Caco-2 (cell line): ENCODE measurements at regions not wholly inside any gene's neighbourhood (a gene's known extent, or its start where the extent isn't known, plus 50 kb on each side); places are given as distances from the start of the nearest gene placed in this dataset.

Source experiments
- BruUV-seq: library from RNA; stranded (reverse); fragments of 400-500 nt; replicated peaks from 2 replicates; lab custom pipeline; 2021; lab: Mats Ljungman, UMichigan
- CTCF ChIA-PET: fragments of 300-600 bp; sonication (Branson Sonifier 250); formaldehyde crosslinking; loops from one replicate; lab custom pipeline; 2022; ENCODE audit warnings: antibody characterized with exemption; lab: Charles Lee
- POLR2A ChIA-PET: fragments of 300-600 bp; sonication (Branson Sonifier 250); formaldehyde crosslinking; loops from one replicate; lab custom pipeline; 2022; ENCODE audit warnings: antibody characterized with exemption; lab: Charles Lee
- DNase-seq, 2 experiments: peaks; one replicate each; pipeline versions ENCODE4 v3.0.0 to v3.0.0-alpha.2; 2020 to 2022
- H3K27me3 ChIP-seq: replicated peaks from 2 replicates; pipeline ENCODE4 v1.6.0; 2011; ENCODE audit warnings: low read length; ENCODE audit not compliant: control insufficient read depth, insufficient read depth
- H3K36me3 ChIP-seq: 2 replicates; pipeline ENCODE4 v1.5.1; 2011; ENCODE audit warnings: low read length; ENCODE audit not compliant: control insufficient read depth, insufficient read depth
- H3K4me1 ChIP-seq: fragments of 250-450 bp; sonication (Bioruptor Pico); 2 replicates; pipeline ENCODE4 v1.5.1; 2020; ENCODE audit warnings: mild to moderate bottlenecking
- H3K4me3 ChIP-seq: 2 replicates; pipeline ENCODE4 v1.5.1; 2011; ENCODE audit warnings: low read depth, mild to moderate bottlenecking, control low read depth, low read length
- H3K9me3 ChIP-seq: fragments of 250-450 bp; sonication (Bioruptor Pico); 2 replicates; pipeline ENCODE4 v1.5.1; 2020; ENCODE audit warnings: mild to moderate bottlenecking, moderate library complexity
- H3K27ac Mint-ChIP-seq: one replicate; pipeline ENCODE4 v1.8.0; 2022; ENCODE audit warnings: mixed read lengths; ENCODE audit not compliant: unreplicated experiment
- H3K27me3 Mint-ChIP-seq: one replicate; pipeline ENCODE4 v1.8.0; 2022; ENCODE audit warnings: mixed read lengths; ENCODE audit not compliant: insufficient read depth, unreplicated experiment
- H3K36me3 Mint-ChIP-seq: one replicate; pipeline ENCODE4 v1.8.0; 2022; ENCODE audit warnings: mild to moderate bottlenecking, mixed read lengths; ENCODE audit not compliant: insufficient read depth, unreplicated experiment
- H3K4me1 Mint-ChIP-seq: one replicate; pipeline ENCODE4 v1.8.0; 2022; ENCODE audit warnings: low read depth, mixed read lengths; ENCODE audit not compliant: unreplicated experiment
- H3K4me3 Mint-ChIP-seq: one replicate; pipeline ENCODE4 v1.8.0; 2022; ENCODE audit warnings: mild to moderate bottlenecking, moderate library complexity, mixed read lengths; ENCODE audit not compliant: unreplicated experiment
- H3K9me3 Mint-ChIP-seq: one replicate; pipeline ENCODE4 v1.8.0; 2022; ENCODE audit warnings: mixed read lengths; ENCODE audit not compliant: unreplicated experiment
- CTCF ChIP-seq, 2 experiments: fragments of 200-600 bp in 1 of 2; IDR thresholded peaks; 1 replicate in 1 of 2; 2 replicates in 1 of 2; pipeline versions ENCODE4 v1.5.1 to v1.8.0; 2011 to 2022; ENCODE audit warnings: antibody characterized with exemption in 1 of 2, control low read depth in 1 of 2, inconsistent platforms in 1 of 2, low read depth in 1 of 2, low read length in 1 of 2, mild to moderate bottlenecking in 1 of 2, moderate library complexity in 1 of 2; ENCODE audit not compliant: insufficient read depth in 1 of 2, severe bottlenecking in 1 of 2, unreplicated experiment in 1 of 2
- intact Hi-C: fragments of 100-400 bp; cut with micrococcal nuclease; formaldehyde crosslinking; loops from one replicate; pipeline ENCODE4 v1.10.0; 2022; ENCODE audit not compliant: unreplicated experiment

- H3K27me3 ChIP-seq = no peaks in the 10 kb centered on the region
- Mint-ChIP-seq H3K4me3 (no peak overlapping the region), H3K9me3 (no peaks in the 10 kb centered on the region), H3K4me1 (no peaks in the 10 kb centered on the region), H3K27me3 (no peaks in the 10 kb centered on the region), H3K27ac (no peak overlapping the region), H3K36me3 (no peaks in the 10 kb centered on the region)
- no peak for DNase-seq
- TF ChIP-seq CTCF (IDR thresholded peaks at IDR 0.05; ENCODE audit: insufficient read depth in 1 of 2, low read depth in 1 of 2, low read length in 1 of 2, severe bottlenecking in 1 of 2, unreplicated experiment in 1 of 2) = no peak
- intact Hi-C loops = no loop called here
- BruUV-seq = no TSS peak
- H3K4me3 ChIP-seq = no peak overlapping the region
- no peaks in the 10 kb centered on the region for H3K9me3 ChIP-seq
- H3K4me1 ChIP-seq = no peaks in the 10 kb centered on the region
- ChIA-PET POLR2A (no interaction called here), CTCF (no interaction called here)
- no peaks in the 10 kb centered on the region for H3K36me3 ChIP-seq
Observed at GRCh38 chr12:87234898-87235297, 794.3 kb downstream of the C12orf50 start.

GRCh38 chr12:87233671-87234070, 795.5 kb downstream of the C12orf50 start:
- H3K27me3 Mint-ChIP-seq = no peaks in the 10 kb centered on the region
- no peaks in the 10 kb centered on the region for H3K36me3 ChIP-seq
- intact Hi-C loops = no loop called here
- no peaks in the 10 kb centered on the region for H3K9me3 ChIP-seq
- no peak for TF ChIP-seq CTCF (IDR thresholded peaks at IDR 0.05; ENCODE audit: insufficient read depth in 1 of 2, low read depth in 1 of 2, low read length in 1 of 2, severe bottlenecking in 1 of 2, unreplicated experiment in 1 of 2)
- no TSS peak for BruUV-seq
- ChIA-PET CTCF (no interaction called here), POLR2A (no interaction called here)
- H3K4me1 ChIP-seq = no peaks in the 10 kb centered on the region
- no peaks in the 10 kb centered on the region for H3K36me3 Mint-ChIP-seq
- H3K27me3 ChIP-seq = no peaks in the 10 kb centered on the region
- no peak for DNase-seq
- H3K4me3 ChIP-seq = no peak overlapping the region
- H3K4me1 Mint-ChIP-seq = no peaks in the 10 kb centered on the region
- H3K27ac Mint-ChIP-seq = no peak overlapping the region
- no peaks in the 10 kb centered on the region for H3K9me3 Mint-ChIP-seq
- H3K4me3 Mint-ChIP-seq = no peak overlapping the region

GRCh38 chr12:87231818-87232217, 797.4 kb downstream of the C12orf50 start:
- Mint-ChIP-seq H3K36me3 (no peaks in the 10 kb centered on the region), H3K27ac (no peak overlapping the region), H3K27me3 (no peaks in the 10 kb centered on the region), H3K9me3 (no peaks in the 10 kb centered on the region), H3K4me3 (no peak overlapping the region), H3K4me1 (no peaks in the 10 kb centered on the region)
- Histone ChIP-seq H3K27me3 (no peaks in the 10 kb centered on the region), H3K9me3 (no peaks in the 10 kb centered on the region), H3K4me3 (no peak overlapping the region), H3K36me3 (no peaks in the 10 kb centered on the region), H3K4me1 (no peaks in the 10 kb centered on the region)
- no peak for DNase-seq
- POLR2A ChIA-PET = no interaction called here
- intact Hi-C loops = no loop called here
- no TSS peak for BruUV-seq
- CTCF ChIA-PET = no interaction called here
- TF ChIP-seq CTCF (IDR thresholded peaks at IDR 0.05; ENCODE audit: insufficient read depth in 1 of 2, low read depth in 1 of 2, low read length in 1 of 2, severe bottlenecking in 1 of 2, unreplicated experiment in 1 of 2) = no peak
